ENCODE measurements at regions not wholly inside any gene's neighbourhood (a gene's known extent, or its start where the extent isn't known, plus 50 kb on each side); places are given as distances from the start of the nearest gene placed in this dataset.

GRCh38 chr2:8018956-8019355 is 662.9 kb upstream of the ID2 start:
- Histone ChIP-seq H3K27ac (ENCODE audit: low read depth, low read length) (no peak overlapping the region), H4K20me1 (ENCODE audit: insufficient read depth) (no peaks in the 10 kb centered on the region), H3K9me2 (ENCODE audit: insufficient read depth) (no peaks in the 10 kb centered on the region), H3K4me2 (ENCODE audit: low read length) (no peak overlapping the region), H2AFZ (ENCODE audit: low read depth, low read length, poor library complexity, severe bottlenecking) (no peak overlapping the region), H3K9ac (ENCODE audit: low read length) (no peak overlapping the region), H3K27me3 (ENCODE audit: insufficient read depth, low read length) (no peaks in the 10 kb centered on the region), H3K4me1 (ENCODE audit: control insufficient read depth in 1 of 2, insufficient read depth in 2 of 2, low read length in 2 of 2) (no peaks in the 10 kb centered on the region), H3K79me2 (ENCODE audit: insufficient read depth, low read length) (no peaks in the 10 kb centered on the region), H3K4me3 (replicated peaks in 1 of 2; ENCODE audit: low read depth in 1 of 2, low read length in 2 of 2) (no peak overlapping the region), H3K36me3 (ENCODE audit: control insufficient read depth in 1 of 2, insufficient read depth in 2 of 2, low read length in 2 of 2) (no peaks in the 10 kb centered on the region), H3K9me3 (ENCODE audit: control insufficient read depth in 1 of 2, insufficient read depth in 1 of 2, low read depth in 1 of 2, low read length in 2 of 2) (no peaks in the 10 kb centered on the region)
- DNase-seq (ENCODE audit: low read depth, low spot score) (no peak), ATAC-seq (no peak)
- POLR2A ChIA-PET, result no interaction called here
- intact Hi-C loops (cut with micrococcal nuclease), result no loop called here
- no peak for TF ChIP-seq FOSL1 (IDR thresholded peaks at IDR 0.05; ENCODE audit: low read depth)
- no peak for TF ChIP-seq EGR1 (IDR thresholded peaks at IDR 0.05; ENCODE audit: low read depth)
- TF ChIP-seq RAD21 (IDR thresholded peaks at IDR 0.05; ENCODE audit: low read depth), result no peak
- TF ChIP-seq, protein P1, sequence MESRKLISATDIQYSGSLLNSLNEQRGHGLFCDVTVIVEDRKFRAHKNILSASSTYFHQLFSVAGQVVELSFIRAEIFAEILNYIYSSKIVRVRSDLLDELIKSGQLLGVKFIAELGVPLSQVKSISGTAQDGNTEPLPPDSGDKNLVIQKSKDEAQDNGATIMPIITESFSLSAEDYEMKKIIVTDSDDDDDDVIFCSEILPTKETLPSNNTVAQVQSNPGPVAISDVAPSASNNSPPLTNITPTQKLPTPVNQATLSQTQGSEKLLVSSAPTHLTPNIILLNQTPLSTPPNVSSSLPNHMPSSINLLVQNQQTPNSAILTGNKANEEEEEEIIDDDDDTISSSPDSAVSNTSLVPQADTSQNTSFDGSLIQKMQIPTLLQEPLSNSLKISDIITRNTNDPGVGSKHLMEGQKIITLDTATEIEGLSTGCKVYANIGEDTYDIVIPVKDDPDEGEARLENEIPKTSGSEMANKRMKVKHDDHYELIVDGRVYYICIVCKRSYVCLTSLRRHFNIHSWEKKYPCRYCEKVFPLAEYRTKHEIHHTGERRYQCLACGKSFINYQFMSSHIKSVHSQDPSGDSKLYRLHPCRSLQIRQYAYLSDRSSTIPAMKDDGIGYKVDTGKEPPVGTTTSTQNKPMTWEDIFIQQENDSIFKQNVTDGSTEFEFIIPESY (IDR thresholded peaks at IDR 0.05; ENCODE audit: extremely low read depth, insufficient replicate concordance, low read length), result no peak
- TF ChIP-seq REST (IDR thresholded peaks at IDR 0.05; ENCODE audit: low read depth), result no peak
- no peak for TF ChIP-seq ZFX (IDR thresholded peaks at IDR 0.05)
- TF ChIP-seq JUND (IDR thresholded peaks at IDR 0.05), result no peak
- no peak for TF ChIP-seq ZNF274 (IDR thresholded peaks at IDR 0.05; ENCODE audit: low read depth, low read length)
- TF ChIP-seq, protein P2, sequence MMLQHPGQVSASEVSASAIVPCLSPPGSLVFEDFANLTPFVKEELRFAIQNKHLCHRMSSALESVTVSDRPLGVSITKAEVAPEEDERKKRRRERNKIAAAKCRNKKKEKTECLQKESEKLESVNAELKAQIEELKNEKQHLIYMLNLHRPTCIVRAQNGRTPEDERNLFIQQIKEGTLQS (IDR thresholded peaks at IDR 0.05), result no peak
- TF ChIP-seq SIN3A (IDR thresholded peaks at IDR 0.05; ENCODE audit: low read depth), result no peak
- no peak for TF ChIP-seq SRF (IDR thresholded peaks at IDR 0.05; ENCODE audit: low read depth)
- TF ChIP-seq, protein P3, sequence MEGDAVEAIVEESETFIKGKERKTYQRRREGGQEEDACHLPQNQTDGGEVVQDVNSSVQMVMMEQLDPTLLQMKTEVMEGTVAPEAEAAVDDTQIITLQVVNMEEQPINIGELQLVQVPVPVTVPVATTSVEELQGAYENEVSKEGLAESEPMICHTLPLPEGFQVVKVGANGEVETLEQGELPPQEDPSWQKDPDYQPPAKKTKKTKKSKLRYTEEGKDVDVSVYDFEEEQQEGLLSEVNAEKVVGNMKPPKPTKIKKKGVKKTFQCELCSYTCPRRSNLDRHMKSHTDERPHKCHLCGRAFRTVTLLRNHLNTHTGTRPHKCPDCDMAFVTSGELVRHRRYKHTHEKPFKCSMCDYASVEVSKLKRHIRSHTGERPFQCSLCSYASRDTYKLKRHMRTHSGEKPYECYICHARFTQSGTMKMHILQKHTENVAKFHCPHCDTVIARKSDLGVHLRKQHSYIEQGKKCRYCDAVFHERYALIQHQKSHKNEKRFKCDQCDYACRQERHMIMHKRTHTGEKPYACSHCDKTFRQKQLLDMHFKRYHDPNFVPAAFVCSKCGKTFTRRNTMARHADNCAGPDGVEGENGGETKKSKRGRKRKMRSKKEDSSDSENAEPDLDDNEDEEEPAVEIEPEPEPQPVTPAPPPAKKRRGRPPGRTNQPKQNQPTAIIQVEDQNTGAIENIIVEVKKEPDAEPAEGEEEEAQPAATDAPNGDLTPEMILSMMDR (IDR thresholded peaks at IDR 0.05 in 2 of 3, conservative IDR thresholded peaks at IDR 0.05 in 1 of 3; ENCODE audit: borderline replicate concordance in 1 of 3, insufficient read depth in 1 of 3, low read depth in 2 of 3, low read length in 2 of 3), result no peak
- TF ChIP-seq YY1 (IDR thresholded peaks at IDR 0.05; ENCODE audit: extremely low read depth, insufficient replicate concordance, low read depth, low read length), result no peak
- no peak for TF ChIP-seq CEBPB (IDR thresholded peaks at IDR 0.05; ENCODE audit: low read depth)
- no peak for TF ChIP-seq EZH2 (IDR thresholded peaks at IDR 0.05)
- TF ChIP-seq POLR2A (IDR thresholded peaks at IDR 0.05; ENCODE audit: borderline replicate concordance, extremely low read depth, insufficient read depth, insufficient read length), result no peak
- no peak for TF ChIP-seq POLR2AphosphoS5 (IDR thresholded peaks at IDR 0.05; ENCODE audit: low read depth, low read length)
- no peak for TF ChIP-seq TCF7L2 (IDR thresholded peaks at IDR 0.05; ENCODE audit: borderline replicate concordance, extremely low read depth, insufficient read depth, insufficient read length)
- BruUV-seq (replicated peaks), result no TSS peak
- RAD21 ChIA-PET (ENCODE audit: low non-redundant PET in 1 of 2, low total read pairs in 2 of 2, uncharacterized antibody in 2 of 2, unreplicated experiment in 2 of 2), result no interaction called here
- CTCF ChIA-PET, result no interaction called here
